Activated T-cell treated with anti-CD3 and anti-CD28 coated beads, Interleukin-2, amount 50 U/mL, for 72 hours (primary cell): ENCODE measurements at regions not wholly inside any gene's neighbourhood (a gene's known extent, or its start where the extent isn't known, plus 50 kb on each side); places are given as distances from the start of the nearest gene placed in this dataset.

ENCODE experiments used
- ATAC-seq, 2 donors: fragments of 150-1000 bp; cut with Tn5 transposase; replicated peaks in 1 of 2; 2 replicates each; pipeline ENCODE4 v1.10.0; 2021; ENCODE audit warnings: moderate library complexity in 2 of 2, mild to moderate bottlenecking in 1 of 2
- DNase-seq, 2 donors: peaks; one replicate each; pipeline ENCODE4 v3.0.0; 2021 to 2022; ENCODE audit warnings: mixed read lengths in 1 of 2
- H3K27ac Mint-ChIP-seq: one replicate; pipeline ENCODE4 v1.8.0; 2022; ENCODE audit warnings: mild to moderate bottlenecking, moderate library complexity, mixed read lengths
- H3K27me3 Mint-ChIP-seq: one replicate; pipeline ENCODE4 v1.8.0; 2022; ENCODE audit warnings: low read depth, mixed read lengths
- H3K36me3 Mint-ChIP-seq, 2 donors: one replicate each; pipeline ENCODE4 v1.8.0; 2022; ENCODE audit warnings: mixed read lengths in 2 of 2, mild to moderate bottlenecking in 1 of 2; ENCODE audit not compliant: insufficient read depth in 2 of 2
- H3K4me1 Mint-ChIP-seq: one replicate; pipeline ENCODE4 v1.8.0; 2022; ENCODE audit warnings: low read depth, mixed read lengths
- H3K4me3 Mint-ChIP-seq, 2 donors: one replicate each; pipeline ENCODE4 v1.8.0; 2022; ENCODE audit warnings: mild to moderate bottlenecking in 2 of 2, mixed read lengths in 2 of 2, moderate library complexity in 2 of 2
- H3K9me3 Mint-ChIP-seq, 2 donors: one replicate each; pipeline ENCODE4 v1.8.0; 2022; ENCODE audit warnings: mixed read lengths in 2 of 2

DNA sequence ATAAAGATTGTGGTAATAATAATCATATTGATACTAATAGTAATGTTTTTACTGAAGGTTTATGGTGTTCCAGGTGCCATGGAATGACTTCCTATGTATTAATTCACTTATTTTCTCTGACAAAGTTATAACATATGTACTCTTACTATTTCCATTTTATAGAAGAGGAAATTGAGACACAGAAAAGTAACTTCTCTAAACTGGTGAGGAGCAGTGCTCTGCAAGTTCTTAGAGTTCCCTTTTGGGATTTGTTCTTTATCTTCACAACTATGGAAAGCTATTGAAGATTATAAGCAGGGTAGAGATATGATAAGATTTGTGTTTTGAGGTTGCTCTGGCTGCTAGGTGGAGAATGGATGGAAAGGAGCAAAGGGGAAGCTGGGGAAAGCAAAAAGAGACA lies 83.9 kb upstream of the OLFM4 start:
- no peak overlapping the region for H3K27ac Mint-ChIP-seq
- no peaks in the 10 kb centered on the region for H3K4me1 Mint-ChIP-seq
- ATAC-seq = no peak
- DNase-seq = no peak
- H3K9me3 Mint-ChIP-seq = peaks cover 0 to 4% of the 10 kb centered on the region in 2 donors
- peaks cover 13% of the 10 kb centered on the region for H3K27me3 Mint-ChIP-seq
- no peak overlapping the region for H3K4me3 Mint-ChIP-seq
- no peaks in the 10 kb centered on the region for H3K36me3 Mint-ChIP-seq

DNA sequence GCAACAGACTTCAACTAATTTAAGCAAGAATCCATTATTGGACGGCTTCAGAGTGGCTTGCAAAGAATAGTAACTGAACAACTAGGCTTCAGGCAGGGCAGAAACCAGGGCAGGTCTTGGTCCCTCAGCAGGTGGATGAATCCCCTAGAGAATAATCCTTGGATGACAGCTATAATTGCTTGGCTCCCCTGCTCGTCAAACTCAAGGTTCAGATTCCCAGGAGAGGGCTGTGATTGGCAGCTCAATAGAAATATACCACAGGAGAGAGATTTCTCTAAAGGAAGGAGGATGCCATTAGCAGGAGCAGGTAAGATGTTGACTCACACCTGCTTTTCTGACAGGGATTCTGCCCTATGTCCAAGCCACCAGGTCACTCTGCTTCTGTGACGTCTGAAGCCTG lies 89.6 kb upstream of the PCDH8 start:
- Mint-ChIP-seq H3K27me3 (no peaks in the 10 kb centered on the region), H3K4me3 (no peak overlapping the region), H3K4me1 (no peaks in the 10 kb centered on the region), H3K36me3 (no peaks in the 10 kb centered on the region), H3K9me3 (no peaks in the 10 kb centered on the region), H3K27ac (no peak overlapping the region)
- no peak for DNase-seq
- ATAC-seq = no peak

GRCh38 chr13:52936806-52937205 lies 88.4 kb upstream of the PCDH8 start:
- Mint-ChIP-seq H3K9me3 (no peaks in the 10 kb centered on the region), H3K4me1 (no peaks in the 10 kb centered on the region), H3K27ac (no peak overlapping the region), H3K36me3 (no peaks in the 10 kb centered on the region), H3K27me3 (no peaks in the 10 kb centered on the region), H3K4me3 (no peak overlapping the region)
- no peak for ATAC-seq
- DNase-seq = no peak

DNA sequence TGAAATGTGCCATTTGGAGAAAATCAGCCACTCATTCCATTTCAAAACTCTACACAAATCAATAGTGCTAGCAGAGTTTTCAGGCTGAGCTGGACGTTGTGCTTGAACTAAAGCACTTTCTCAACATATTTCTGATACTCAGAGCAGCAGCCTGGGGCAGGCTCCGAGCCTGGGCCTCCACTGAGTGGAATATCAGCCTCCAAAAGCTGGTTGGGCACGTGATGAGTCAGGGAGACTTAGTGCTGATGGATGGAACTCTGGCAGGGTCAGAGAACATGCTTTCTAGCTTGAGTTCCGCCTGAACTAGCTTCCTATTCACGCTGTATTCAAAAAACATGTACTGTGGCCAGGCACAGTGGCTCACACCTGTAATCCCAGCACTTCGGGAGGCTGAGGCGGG lies 85.8 kb upstream of the PCDH8 start:
- Mint-ChIP-seq H3K27me3 (no peaks in the 10 kb centered on the region), H3K27ac (no peak overlapping the region), H3K9me3 (no peaks in the 10 kb centered on the region), H3K36me3 (no peaks in the 10 kb centered on the region), H3K4me3 (no peak overlapping the region), H3K4me1 (no peaks in the 10 kb centered on the region)
- no peak for ATAC-seq
- DNase-seq = no peak

DNA sequence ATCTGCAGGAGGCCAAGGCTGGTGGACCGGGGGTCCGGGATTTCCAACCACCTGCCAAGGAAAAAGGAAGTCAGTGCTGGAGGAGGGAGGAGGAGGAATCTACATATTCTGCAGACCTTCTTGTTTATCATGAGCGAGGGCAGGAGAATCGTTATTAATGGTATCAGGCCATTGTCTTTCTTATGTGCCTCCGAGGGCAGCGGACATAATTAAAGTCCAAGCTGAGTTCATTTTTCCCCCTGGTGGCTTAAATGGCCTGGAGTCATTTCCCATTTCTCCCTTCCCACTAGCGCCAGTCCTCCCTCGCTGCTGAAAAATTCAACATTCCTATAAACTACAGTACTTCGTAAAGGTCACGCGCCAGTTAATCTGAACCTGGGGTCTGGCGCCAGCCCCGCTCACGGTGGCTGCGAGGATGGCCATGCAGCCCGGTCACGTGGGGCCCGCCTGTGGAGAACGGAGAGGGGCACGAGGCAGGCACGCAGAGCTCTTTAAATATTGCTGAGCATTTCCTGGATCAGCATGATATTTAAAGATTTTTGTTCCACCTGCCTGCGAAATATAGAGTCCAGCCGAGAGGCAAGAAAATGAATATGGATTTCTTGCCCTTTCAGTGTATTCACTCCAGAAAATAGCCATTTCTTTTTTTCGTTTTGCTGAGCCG lies 85.2 kb upstream of the PCDH8 start:
- no peak overlapping the region for H3K4me3 Mint-ChIP-seq
- H3K27ac Mint-ChIP-seq = no peak overlapping the region
- no peaks in the 10 kb centered on the region for H3K36me3 Mint-ChIP-seq
- peaks cover 4% of the 10 kb centered on the region for H3K27me3 Mint-ChIP-seq
- no peak for DNase-seq
- H3K4me1 Mint-ChIP-seq = no peaks in the 10 kb centered on the region
- H3K9me3 Mint-ChIP-seq = peaks cover 0 to 1% of the 10 kb centered on the region in 2 donors
- no peak for ATAC-seq

GRCh38 chr13:52933099-52933498 lies 84.7 kb upstream of the PCDH8 start:
- ATAC-seq (no peak), DNase-seq (no peak)
- peaks cover 9% of the 10 kb centered on the region for H3K27me3 Mint-ChIP-seq
- no peaks in the 10 kb centered on the region for H3K36me3 Mint-ChIP-seq
- H3K9me3 Mint-ChIP-seq = peaks cover 0 to 2% of the 10 kb centered on the region in 2 donors
- H3K4me3 Mint-ChIP-seq = no peak overlapping the region
- H3K27ac Mint-ChIP-seq = no peak overlapping the region
- no peaks in the 10 kb centered on the region for H3K4me1 Mint-ChIP-seq

DNA sequence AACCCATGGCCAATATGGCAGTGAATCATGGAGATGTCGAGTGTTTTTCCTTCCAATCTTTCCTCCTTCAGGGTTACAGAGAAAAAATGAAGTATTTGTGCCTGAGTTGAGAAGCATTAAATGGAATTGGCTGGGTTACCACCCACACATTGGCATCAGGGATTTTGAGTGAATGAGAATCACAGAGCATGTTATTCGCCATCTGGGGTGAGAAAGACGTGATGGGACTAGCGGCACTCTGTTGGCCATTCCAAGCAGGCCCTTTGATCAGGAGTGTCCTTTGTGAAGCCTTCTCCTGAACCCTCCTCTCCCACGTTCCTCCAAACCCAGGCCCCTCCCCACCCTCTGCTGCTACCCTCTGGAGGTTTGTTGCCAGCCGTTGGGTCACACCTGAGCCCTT lies 84.2 kb upstream of the PCDH8 start:
- Mint-ChIP-seq H3K4me3 (no peak overlapping the region), H3K4me1 (no peaks in the 10 kb centered on the region), H3K36me3 (no peaks in the 10 kb centered on the region), H3K27me3 (peaks cover 9% of the 10 kb centered on the region), H3K9me3 (peaks cover 0 to 2% of the 10 kb centered on the region in 2 donors), H3K27ac (no peak overlapping the region)
- ATAC-seq (no peak), DNase-seq (no peak)

DNA sequence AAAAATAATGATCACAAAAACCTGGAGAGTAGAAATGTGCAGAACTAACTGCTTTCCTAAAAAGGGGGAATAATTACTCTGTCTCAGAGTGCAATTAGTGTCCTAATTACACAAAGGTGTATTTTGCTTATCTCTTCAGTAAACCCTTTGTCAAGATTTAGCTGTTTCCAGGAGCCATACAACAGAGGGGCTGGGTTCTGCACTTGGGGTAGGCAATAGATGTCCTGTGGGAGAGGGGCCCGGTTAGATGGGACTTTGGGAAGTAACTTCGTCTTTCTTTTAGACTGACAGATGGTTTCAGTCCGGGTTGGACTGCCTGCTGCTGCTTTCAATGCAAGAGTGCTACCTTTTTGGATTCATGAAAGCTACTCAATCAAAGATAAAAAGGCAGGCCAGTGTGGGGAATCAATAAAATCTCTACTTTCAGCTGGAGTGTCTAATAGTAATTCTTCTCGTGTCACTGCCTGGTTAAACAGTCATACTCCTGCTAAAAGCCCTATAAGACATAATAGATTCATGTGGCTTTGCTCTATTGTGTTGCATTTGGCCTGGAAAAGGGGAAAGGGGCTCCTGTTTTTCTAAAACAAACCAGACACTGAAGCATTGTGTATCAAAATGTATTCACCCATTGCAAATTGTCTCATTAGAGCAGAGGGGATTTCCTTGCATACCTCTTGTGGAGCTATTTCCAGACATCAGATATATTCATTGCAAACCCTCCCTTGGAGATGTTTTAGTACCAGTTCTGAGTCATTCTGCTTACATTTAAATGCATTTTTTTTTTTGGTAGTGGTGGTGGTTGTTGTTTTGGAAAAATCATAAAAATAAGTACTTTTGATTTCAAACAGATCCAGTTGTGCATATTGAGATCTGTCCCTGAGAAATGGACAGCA lies 83.3 kb upstream of the PCDH8 start:
- Mint-ChIP-seq H3K4me3 (no peak overlapping the region), H3K9me3 (peaks cover 0 to 2% of the 10 kb centered on the region in 2 donors), H3K36me3 (no peaks in the 10 kb centered on the region), H3K4me1 (no peaks in the 10 kb centered on the region), H3K27ac (no peak overlapping the region), H3K27me3 (peaks cover 9% of the 10 kb centered on the region)
- DNase-seq = no peak
- no peak for ATAC-seq

DNA sequence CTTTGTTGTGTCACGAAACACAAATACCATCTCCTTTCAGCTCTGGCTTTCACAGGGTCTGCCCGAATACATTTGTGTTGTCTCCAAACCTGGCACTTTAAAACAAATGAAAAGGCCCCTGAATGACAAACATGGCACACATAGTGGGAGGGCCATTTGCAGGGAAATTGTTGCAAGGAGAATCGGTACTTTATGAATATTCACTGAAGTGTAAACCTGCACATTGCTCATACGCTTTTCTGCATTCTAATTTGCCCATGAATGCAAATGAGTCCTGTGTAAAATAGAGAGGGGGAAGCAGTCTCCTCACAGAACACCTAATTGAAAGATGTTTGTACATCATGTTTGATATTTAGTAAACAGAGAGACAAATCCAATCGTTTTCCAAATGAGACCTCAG lies 82.7 kb upstream of the PCDH8 start:
- H3K36me3 Mint-ChIP-seq = no peaks in the 10 kb centered on the region
- no peaks in the 10 kb centered on the region for H3K4me1 Mint-ChIP-seq
- peaks cover 0 to 2% of the 10 kb centered on the region in 2 donors for H3K9me3 Mint-ChIP-seq
- peaks cover 9% of the 10 kb centered on the region for H3K27me3 Mint-ChIP-seq
- DNase-seq (no peak), ATAC-seq (no peak)
- H3K4me3 Mint-ChIP-seq = no peak overlapping the region
- no peak overlapping the region for H3K27ac Mint-ChIP-seq

GRCh38 chr13:52929846-52930245 lies 81.4 kb upstream of the PCDH8 start:
- Mint-ChIP-seq H3K4me1 (no peaks in the 10 kb centered on the region), H3K27ac (no peak overlapping the region)
- ATAC-seq = no peak

DNA sequence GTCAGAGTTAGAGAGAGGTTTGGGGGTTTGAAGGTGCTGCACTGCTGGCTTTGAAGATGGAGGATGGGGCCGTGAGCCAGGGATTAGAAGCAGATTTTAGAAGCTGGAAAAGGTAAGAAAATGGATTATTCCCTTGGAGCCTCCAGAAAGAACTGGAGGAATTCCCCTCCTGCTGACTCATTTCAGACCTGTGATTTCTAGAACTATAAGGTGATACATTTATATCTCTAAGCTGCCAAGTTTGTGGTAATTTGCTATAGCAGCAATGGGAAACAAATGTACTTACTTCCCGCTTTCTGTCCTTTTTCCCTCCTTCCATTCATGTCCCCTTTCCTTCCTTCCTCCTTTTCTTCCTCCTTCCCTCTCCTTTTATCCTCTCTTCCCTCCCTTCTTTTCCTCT lies 78.5 kb upstream of the PCDH8 start:
- Mint-ChIP-seq H3K4me1 (no peaks in the 10 kb centered on the region), H3K27ac (no peak overlapping the region), H3K27me3 (peaks cover 9% of the 10 kb centered on the region), H3K36me3 (no peaks in the 10 kb centered on the region), H3K9me3 (peaks cover 0 to 2% of the 10 kb centered on the region in 2 donors), H3K4me3 (no peak overlapping the region)
- ATAC-seq (no peak), DNase-seq (no peak)

More at GRCh38 chr13:52929846-52930245, 81.4 kb upstream of the PCDH8 start:
- no peaks in the 10 kb centered on the region for H3K36me3 Mint-ChIP-seq
- peaks cover 0 to 2% of the 10 kb centered on the region in 2 donors for H3K9me3 Mint-ChIP-seq
- H3K4me3 Mint-ChIP-seq = no peak overlapping the region
- DNase-seq = no peak
- H3K27me3 Mint-ChIP-seq = peaks cover 9% of the 10 kb centered on the region

- DNase-seq (no peak), ATAC-seq (no peak)
- H3K27ac Mint-ChIP-seq = no peak overlapping the region
- no peak overlapping the region for H3K4me3 Mint-ChIP-seq
- no peaks in the 10 kb centered on the region for H3K4me1 Mint-ChIP-seq
- peaks cover 0 to 2% of the 10 kb centered on the region in 2 donors for H3K9me3 Mint-ChIP-seq
- no peaks in the 10 kb centered on the region for H3K36me3 Mint-ChIP-seq
- H3K27me3 Mint-ChIP-seq = peaks cover 9% of the 10 kb centered on the region
Observed at GRCh38 chr13:52925775-52926285, 77.4 kb upstream of the PCDH8 start.

DNA sequence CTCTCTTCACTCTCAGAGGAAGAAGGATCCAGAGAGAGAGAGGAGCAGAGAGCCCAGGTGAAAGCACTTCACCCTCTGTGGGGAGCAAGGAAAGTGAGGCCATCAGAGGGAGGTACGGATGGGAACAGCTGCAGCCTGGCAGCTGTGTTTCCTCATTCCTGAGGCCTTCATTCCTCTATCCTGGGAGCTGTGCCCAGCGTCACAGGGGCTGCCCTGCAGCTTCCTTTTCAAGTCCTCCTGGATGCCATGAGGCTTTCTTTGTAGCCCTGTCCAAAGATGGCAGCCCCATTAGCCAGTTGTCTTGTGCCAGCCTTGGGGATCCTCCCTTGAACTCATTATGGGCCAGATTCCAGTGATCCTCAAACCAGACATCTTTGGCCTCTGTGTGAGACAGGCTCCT lies 76.8 kb upstream of the PCDH8 start:
- H3K27me3 Mint-ChIP-seq = peaks cover 9% of the 10 kb centered on the region
- DNase-seq (no peak), ATAC-seq (no peak)
- no peaks in the 10 kb centered on the region for H3K36me3 Mint-ChIP-seq
- H3K27ac Mint-ChIP-seq = no peak overlapping the region
- H3K4me1 Mint-ChIP-seq = no peaks in the 10 kb centered on the region
- peaks cover 0 to 2% of the 10 kb centered on the region in 2 donors for H3K9me3 Mint-ChIP-seq
- no peak overlapping the region for H3K4me3 Mint-ChIP-seq
